GM21367 (cell line): ENCODE measurements at regions not wholly inside any gene's neighbourhood (a gene's known extent, or its start where the extent isn't known, plus 50 kb on each side); places are given as distances from the start of the nearest gene placed in this dataset.
"Not testable (repeated sequence)": the region's sequence is repeated elsewhere in the genome, so short reads cannot be mapped to it uniquely, and the experiment has no call there.

Source experiments
- ATAC-seq: cut with Tn5 transposase; IDR thresholded peaks from one replicate; pipeline ENCODE4 v1.9.1; 2021; ENCODE audit not compliant: unreplicated experiment

GRCh38 chr6:170003451-170004160 lies 252.2 kb downstream of the ERMARD start:
- ATAC-seq: no peak

- no peak for ATAC-seq
Observed at GRCh38 chr6:170003027-170003426, 251.6 kb downstream of the ERMARD start.

GRCh38 chr6:170001782-170002181 lies 250.4 kb downstream of the ERMARD start:
- ATAC-seq: not testable (repeated sequence)

- no peak for ATAC-seq
Observed at GRCh38 chr6:170000071-170000843, 248.8 kb downstream of the ERMARD start.

- ATAC-seq: no peak
Observed at GRCh38 chr6:169999367-169999766, 247.9 kb downstream of the ERMARD start.

GRCh38 chr6:169998457-169998856 lies 247.0 kb downstream of the ERMARD start:
- no peak for ATAC-seq

GRCh38 chr6:169997930-169998218 lies 246.5 kb downstream of the ERMARD start:
- no peak for ATAC-seq

- ATAC-seq: no peak
Observed at GRCh38 chr6:169997187-169997929, 245.9 kb downstream of the ERMARD start.

- no peak for ATAC-seq
Observed at GRCh38 chr6:169996378-169997051, 245.1 kb downstream of the ERMARD start.

- ATAC-seq: no peak
Observed at GRCh38 chr6:169994739-169995138, 243.3 kb downstream of the ERMARD start.

GRCh38 chr6:169993861-169994481 lies 242.5 kb downstream of the ERMARD start:
- no peak for ATAC-seq

GRCh38 chr6:169991913-169992312 lies 240.5 kb downstream of the ERMARD start:
- no peak for ATAC-seq

GRCh38 chr6:169991031-169991390 lies 239.6 kb downstream of the ERMARD start:
- ATAC-seq: no peak

GRCh38 chr6:169990095-169991030 lies 238.9 kb downstream of the ERMARD start:
- ATAC-seq: peak; percentile 67

- no peak for ATAC-seq
Observed at GRCh38 chr6:169989594-169989993, 238.2 kb downstream of the ERMARD start.

- ATAC-seq: no peak
Observed at GRCh38 chr6:169988769-169989550, 237.5 kb downstream of the ERMARD start.

- no peak for ATAC-seq
Observed at GRCh38 chr6:169986848-169987498, 235.6 kb downstream of the ERMARD start.

- no peak for ATAC-seq
Observed at GRCh38 chr6:169986171-169986847, 234.9 kb downstream of the ERMARD start.
